ENCODE measurements at regions not wholly inside any gene's neighbourhood (a gene's known extent, or its start where the extent isn't known, plus 50 kb on each side); places are given as distances from the start of the nearest gene placed in this dataset.

DNA sequence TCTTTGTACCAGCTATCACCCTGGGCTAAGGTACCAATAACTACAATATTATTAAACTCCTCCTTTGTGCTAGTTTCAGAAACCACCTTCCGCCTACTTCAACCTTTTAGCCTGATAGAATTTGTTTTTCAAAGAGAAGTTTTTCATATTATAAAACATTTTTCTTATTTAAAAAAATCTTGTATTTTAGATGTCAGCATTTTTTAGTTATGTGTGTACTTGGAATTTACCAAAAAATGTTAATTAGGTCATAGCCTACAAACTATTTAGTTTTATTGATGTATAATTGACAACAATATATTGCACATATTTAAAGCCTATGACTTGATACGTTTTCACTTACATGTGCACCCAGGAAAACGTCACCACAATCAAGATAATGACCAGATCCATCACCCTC is 1097.6 kb downstream of the JRKL start:
- intact Hi-C loops (cut with DNase I): no loop called here
- Histone ChIP-seq H3K27ac (ENCODE audit: low read length) (no peak overlapping the region), H3K4me3 (ENCODE audit: low read length) (no peak overlapping the region), H3K27me3 (ENCODE audit: control insufficient read depth, insufficient read depth) (no peaks in the 10 kb centered on the region), H3K9me3 (ENCODE audit: control insufficient read depth, low read length) (no peaks in the 10 kb centered on the region), H3K4me1 (ENCODE audit: control insufficient read depth, insufficient read depth, low read length) (no peaks in the 10 kb centered on the region)
- DNase-seq: no peak
- WGBS: 60% methylated on average over 3 of the region's 3 CpGs
- ATAC-seq: no peak

DNA sequence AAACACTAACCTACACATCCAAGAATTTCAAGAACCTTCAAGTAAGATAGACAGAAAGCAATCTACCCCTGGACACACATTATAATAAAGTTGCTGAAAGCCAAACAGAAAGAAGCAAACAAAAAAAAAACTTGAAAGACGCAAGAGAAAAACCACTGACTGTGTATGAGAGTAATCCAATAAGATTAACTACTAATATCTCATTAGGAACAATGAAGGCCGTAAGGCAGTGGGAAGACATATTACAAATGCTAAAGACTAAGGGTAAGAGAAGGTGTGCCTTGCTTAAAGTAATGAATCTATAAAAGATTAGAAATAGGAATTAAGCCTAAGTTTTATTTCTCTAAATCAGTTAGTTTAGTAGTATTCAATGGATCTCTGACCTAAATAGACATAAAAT is 1109.1 kb downstream of the JRKL start:
- Histone ChIP-seq H3K27ac (ENCODE audit: low read length) (no peak overlapping the region), H3K4me3 (ENCODE audit: low read length) (no peak overlapping the region), H3K4me1 (ENCODE audit: control insufficient read depth, insufficient read depth, low read length) (no peaks in the 10 kb centered on the region), H3K27me3 (ENCODE audit: control insufficient read depth, insufficient read depth) (no peaks in the 10 kb centered on the region), H3K9me3 (ENCODE audit: control insufficient read depth, low read length) (no peaks in the 10 kb centered on the region)
- intact Hi-C loops (cut with DNase I): no loop called here
- WGBS: 98% methylated on average over 2 of the region's 2 CpGs
- ATAC-seq: no peak
- DNase-seq: no peak

DNA sequence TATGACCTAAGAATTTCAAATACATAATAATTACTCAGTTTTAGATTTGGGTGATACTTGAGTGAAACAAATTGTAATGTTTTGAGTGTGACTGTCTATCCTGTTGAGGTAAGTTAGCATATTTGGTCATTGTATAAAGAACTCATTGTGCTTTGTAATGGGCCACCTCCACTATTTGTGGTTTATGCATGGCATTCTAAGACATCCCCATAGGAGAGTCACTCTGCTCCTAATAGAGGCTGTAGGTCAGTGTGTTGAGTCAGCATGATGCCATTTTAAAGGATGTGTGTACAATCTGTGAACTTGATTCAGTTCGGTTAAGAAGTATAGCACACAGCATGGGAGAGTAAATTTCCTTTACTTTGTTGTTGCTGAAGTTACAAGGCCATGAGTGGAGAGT is 1112.4 kb downstream of the JRKL start:
- DNase-seq: no peak
- 81% methylated on average over 1 of the region's 1 CpG for WGBS
- no peaks in the 10 kb centered on the region for H3K9me3 ChIP-seq (ENCODE audit: control insufficient read depth, low read length)
- H3K27me3 ChIP-seq (ENCODE audit: control insufficient read depth, insufficient read depth): no peaks in the 10 kb centered on the region
- no peak overlapping the region for H3K27ac ChIP-seq (ENCODE audit: low read length)
- intact Hi-C loops (cut with DNase I): no loop called here
- H3K4me1 ChIP-seq (ENCODE audit: control insufficient read depth, insufficient read depth, low read length): no peaks in the 10 kb centered on the region
- ATAC-seq: no peak
- H3K4me3 ChIP-seq (ENCODE audit: low read length): no peak overlapping the region

DNA sequence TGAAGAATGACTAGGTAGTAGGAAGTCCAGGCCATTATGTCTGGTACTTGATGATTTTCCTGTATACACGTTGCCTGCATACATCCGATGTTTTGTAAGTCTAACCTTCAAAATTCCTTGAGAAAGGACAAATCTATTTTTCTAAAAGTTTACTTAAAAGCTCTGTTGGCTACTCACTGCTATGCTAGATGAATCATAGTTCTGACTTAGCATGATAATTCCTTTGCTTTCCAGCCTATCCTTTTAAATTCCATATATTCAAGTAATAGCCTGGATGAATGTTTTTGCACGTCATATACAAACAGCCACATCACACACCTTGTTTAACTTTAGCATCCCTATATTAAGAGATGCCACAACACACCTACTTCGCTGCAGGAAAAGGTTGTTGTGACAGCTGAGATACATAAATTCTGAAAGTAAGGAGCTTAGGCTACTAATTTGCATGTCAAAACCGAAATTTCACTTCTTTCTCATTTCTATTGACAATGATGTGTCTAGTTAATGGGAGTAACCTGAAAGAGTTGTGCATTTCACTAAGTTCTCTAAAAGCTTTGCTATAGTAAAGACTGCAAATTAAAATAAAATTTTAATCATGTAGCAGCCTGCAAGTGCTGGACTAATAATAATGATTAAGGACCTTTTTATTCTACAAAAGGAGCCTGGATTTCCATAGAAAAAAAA is 1116.4 kb downstream of the JRKL start:
- no peaks in the 10 kb centered on the region for H3K4me1 ChIP-seq (ENCODE audit: control insufficient read depth, insufficient read depth, low read length)
- intact Hi-C loops (cut with DNase I): no loop called here
- H3K4me3 ChIP-seq (ENCODE audit: low read length): no peak overlapping the region
- H3K27ac ChIP-seq (ENCODE audit: low read length): no peak overlapping the region
- ATAC-seq (no peak), DNase-seq (no peak)
- no peaks in the 10 kb centered on the region for H3K27me3 ChIP-seq (ENCODE audit: control insufficient read depth, insufficient read depth)
- WGBS: 71% methylated on average over 5 of the region's 5 CpGs
- H3K9me3 ChIP-seq (ENCODE audit: control insufficient read depth, low read length): no peaks in the 10 kb centered on the region

DNA sequence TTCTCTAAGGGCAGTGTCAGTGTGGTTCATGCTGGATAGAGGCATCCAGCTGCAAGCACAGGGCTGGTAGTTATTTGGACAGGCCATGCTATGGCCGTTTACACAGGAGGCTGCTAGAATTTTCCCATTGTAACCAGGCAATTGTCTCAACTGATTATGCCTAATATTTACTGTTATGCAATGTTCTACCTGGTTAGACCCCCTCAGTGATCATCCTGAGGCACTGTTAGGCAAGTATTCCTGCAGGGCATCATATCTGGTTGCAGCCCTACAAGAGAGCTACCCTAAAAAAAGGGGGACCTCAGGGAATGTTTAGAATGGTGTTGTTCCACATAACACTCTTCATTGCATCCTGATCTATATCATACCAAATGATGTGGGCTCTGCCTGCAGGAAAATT is 1124.6 kb downstream of the JRKL start:
- Histone ChIP-seq H3K9me3 (ENCODE audit: control insufficient read depth, low read length) (no peaks in the 10 kb centered on the region), H3K27me3 (ENCODE audit: control insufficient read depth, insufficient read depth) (no peaks in the 10 kb centered on the region), H3K4me3 (ENCODE audit: low read length) (no peak overlapping the region), H3K27ac (ENCODE audit: low read length) (no peak overlapping the region), H3K4me1 (ENCODE audit: control insufficient read depth, insufficient read depth, low read length) (no peaks in the 10 kb centered on the region)
- ATAC-seq: no peak
- DNase-seq: no peak
- 51% methylated on average over 1 of the region's 1 CpG for WGBS
- intact Hi-C loops (cut with DNase I): no loop called here

DNA sequence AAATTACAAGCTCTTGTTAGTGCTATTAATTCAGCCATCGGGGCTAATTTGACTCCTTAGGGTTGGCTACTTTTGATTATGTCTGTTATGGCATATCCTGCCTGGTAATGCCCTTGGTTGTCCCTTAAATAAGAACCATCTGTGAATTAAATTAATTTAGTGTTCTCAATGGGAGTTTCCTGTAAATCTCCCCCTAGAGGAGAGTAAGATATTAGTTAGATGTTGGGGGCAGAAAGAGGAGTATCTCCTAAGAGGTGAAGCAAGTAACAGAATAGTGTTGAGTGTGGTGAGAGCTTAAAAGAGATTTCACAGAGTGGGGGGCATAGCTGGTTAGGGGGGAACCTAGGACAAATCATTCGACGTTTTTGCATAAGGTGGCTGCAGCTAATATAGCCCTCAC is 1126.9 kb downstream of the JRKL start:
- no peaks in the 10 kb centered on the region for H3K4me1 ChIP-seq (ENCODE audit: control insufficient read depth, insufficient read depth, low read length)
- WGBS: 71% methylated on average over 3 of the region's 3 CpGs
- intact Hi-C loops (cut with DNase I): no loop called here

DNA sequence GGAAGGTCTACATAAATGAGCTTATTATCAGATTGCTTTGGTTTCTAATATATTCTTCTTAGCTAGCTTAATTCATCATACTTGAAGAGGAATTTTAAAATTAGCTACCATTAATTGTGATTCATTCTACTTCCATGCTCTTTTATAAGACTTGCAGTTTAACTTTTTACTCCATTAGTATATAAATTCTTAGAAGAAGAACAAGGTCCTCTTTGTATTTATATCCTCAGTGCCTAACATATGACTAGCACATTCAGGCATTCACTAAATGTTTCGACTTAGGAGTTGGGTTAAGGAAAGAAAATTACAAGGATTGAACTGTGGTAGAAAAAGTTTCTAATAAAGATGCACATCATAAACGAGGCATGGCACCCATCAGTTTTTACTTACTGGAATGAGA is 1135.5 kb downstream of the JRKL start:
- WGBS: 53% methylated on average over 2 of the region's 2 CpGs
- Histone ChIP-seq H3K27ac (ENCODE audit: low read length) (no peak overlapping the region), H3K4me1 (ENCODE audit: control insufficient read depth, insufficient read depth, low read length) (no peaks in the 10 kb centered on the region), H3K27me3 (ENCODE audit: control insufficient read depth, insufficient read depth) (no peaks in the 10 kb centered on the region), H3K4me3 (ENCODE audit: low read length) (no peak overlapping the region), H3K9me3 (ENCODE audit: control insufficient read depth, low read length) (no peaks in the 10 kb centered on the region)
- ATAC-seq (no peak), DNase-seq (no peak)
- intact Hi-C loops (cut with DNase I): no loop called here

More for the DNA sequence above, 1126.9 kb downstream of the JRKL start:
- Histone ChIP-seq H3K27ac (ENCODE audit: low read length) (no peak overlapping the region), H3K27me3 (ENCODE audit: control insufficient read depth, insufficient read depth) (no peaks in the 10 kb centered on the region), H3K4me3 (ENCODE audit: low read length) (no peak overlapping the region), H3K9me3 (ENCODE audit: control insufficient read depth, low read length) (no peaks in the 10 kb centered on the region)
- no peak for ATAC-seq
- DNase-seq: no peak

DNA sequence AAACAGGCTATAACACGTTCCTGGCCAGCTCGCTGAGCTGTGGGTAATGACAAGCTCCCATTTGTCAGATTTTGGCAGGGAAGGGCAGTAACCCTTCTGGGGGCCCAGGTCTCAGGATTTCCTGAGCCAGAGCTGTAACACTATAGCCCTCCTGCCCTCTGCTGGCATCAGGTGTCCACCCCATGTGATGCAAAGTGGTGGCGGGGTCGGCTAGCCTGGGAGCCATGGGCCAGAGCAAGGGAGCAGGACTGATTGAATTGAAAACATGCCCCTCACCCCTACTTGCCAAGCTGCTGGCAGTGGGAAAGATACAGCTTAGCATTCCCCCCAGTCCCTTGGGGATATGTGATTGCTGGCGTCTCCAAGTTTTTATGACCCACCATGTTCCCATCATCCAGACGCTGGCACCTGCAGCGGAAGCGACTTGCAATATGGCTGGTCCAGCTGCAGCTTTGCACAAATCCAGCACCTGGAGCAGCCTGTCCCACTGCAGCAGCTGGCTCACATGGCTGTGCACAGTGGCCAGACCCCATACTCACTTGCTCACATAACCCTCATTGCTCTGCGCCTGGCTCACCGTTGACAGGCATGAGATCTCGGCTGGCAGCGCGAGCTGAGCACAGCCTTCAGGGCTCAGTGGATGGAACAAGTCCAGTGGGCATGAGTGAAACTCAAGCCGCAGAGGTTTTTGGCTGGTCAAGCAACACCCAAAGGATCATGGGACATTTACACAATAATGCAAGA is 1147.8 kb downstream of the JRKL start:
- Histone ChIP-seq H3K27ac (ENCODE audit: low read length) (no peak overlapping the region), H3K27me3 (ENCODE audit: control insufficient read depth, insufficient read depth) (no peaks in the 10 kb centered on the region), H3K9me3 (ENCODE audit: control insufficient read depth, low read length) (no peaks in the 10 kb centered on the region), H3K4me3 (ENCODE audit: low read length) (no peak overlapping the region), H3K4me1 (ENCODE audit: control insufficient read depth, insufficient read depth, low read length) (no peaks in the 10 kb centered on the region)
- ATAC-seq (no peak), DNase-seq (peak in 2 of 3 donors; percentile 15 to 44)
- WGBS: 95% methylated on average over 14 of the region's 14 CpGs
- intact Hi-C loops (cut with DNase I): no loop called here

DNA sequence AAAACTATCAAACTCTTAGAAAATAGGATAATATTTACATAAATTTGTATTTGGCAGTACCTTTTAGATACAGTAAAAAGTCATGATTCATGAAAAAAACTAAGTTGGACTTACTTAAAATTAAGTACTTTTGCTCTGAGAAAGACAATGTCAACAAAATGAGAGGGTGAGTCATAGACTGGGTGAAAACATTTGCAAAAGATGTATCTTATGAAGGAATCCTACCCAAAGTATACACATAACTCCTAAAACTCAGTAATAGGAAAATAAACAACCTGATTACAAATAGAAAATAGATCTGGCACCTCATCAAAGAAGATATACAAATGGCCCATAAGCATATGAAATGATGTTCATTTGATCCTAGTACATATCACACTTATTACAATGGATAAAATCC is 1154.6 kb downstream of the JRKL start:
- DNase-seq (no peak), ATAC-seq (no peak)
- H3K27ac ChIP-seq (ENCODE audit: low read length): no peak overlapping the region
- H3K9me3 ChIP-seq (ENCODE audit: control insufficient read depth, low read length): peaks cover 1% of the 10 kb centered on the region
- intact Hi-C loops (cut with DNase I): no loop called here
- no peaks in the 10 kb centered on the region for H3K27me3 ChIP-seq (ENCODE audit: control insufficient read depth, insufficient read depth)
- no peaks in the 10 kb centered on the region for H3K4me1 ChIP-seq (ENCODE audit: control insufficient read depth, insufficient read depth, low read length)
- no peak overlapping the region for H3K4me3 ChIP-seq (ENCODE audit: low read length)

DNA sequence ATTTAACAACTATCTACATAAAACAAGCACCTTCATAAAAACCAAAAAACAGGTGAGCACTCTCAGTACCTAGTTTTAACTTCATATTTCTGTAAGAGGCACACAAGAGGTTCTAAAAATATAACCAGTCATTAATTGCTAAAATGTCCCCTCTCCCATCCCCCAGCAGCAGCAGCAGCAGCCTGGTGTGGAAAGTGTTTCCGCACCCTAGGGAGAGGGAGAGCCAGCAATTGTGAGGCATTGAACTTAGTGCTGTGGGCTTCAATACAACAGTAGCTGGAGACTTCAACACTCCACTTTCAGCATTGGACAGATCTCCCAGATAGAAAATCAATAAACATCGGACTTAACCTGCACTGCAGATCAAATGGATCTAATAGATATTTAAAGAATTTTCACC is 1158.5 kb downstream of the JRKL start:
- intact Hi-C loops (cut with DNase I): no loop called here
- WGBS: 91% methylated on average over 2 of the region's 2 CpGs
- Histone ChIP-seq H3K27me3 (ENCODE audit: control insufficient read depth, insufficient read depth) (no peaks in the 10 kb centered on the region), H3K4me3 (ENCODE audit: low read length) (no peak overlapping the region), H3K4me1 (ENCODE audit: control insufficient read depth, insufficient read depth, low read length) (no peaks in the 10 kb centered on the region), H3K27ac (ENCODE audit: low read length) (no peak overlapping the region), H3K9me3 (ENCODE audit: control insufficient read depth, low read length) (no peaks in the 10 kb centered on the region)
- ATAC-seq (no peak), DNase-seq (no peak)

DNA sequence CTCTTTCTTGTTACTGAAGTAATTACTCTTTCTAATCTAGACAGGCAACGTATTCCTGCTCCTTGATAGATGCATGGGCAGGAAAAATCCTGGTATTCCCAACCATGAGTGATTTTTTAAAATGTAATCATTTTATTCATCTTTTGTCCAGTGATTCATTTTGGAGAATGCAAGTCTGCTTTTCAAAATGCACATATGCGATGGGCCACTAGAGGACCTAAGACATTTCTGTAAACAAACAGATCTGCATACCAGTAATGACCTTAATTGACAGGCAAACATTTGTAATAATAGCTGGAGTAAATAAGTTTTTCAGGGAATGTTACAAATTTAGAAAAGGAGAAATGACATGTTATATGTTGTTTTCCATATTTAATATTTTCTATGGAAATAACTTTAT is 1167.6 kb downstream of the JRKL start:
- H3K27ac ChIP-seq (ENCODE audit: low read length): no peak overlapping the region
- no peak overlapping the region for H3K4me3 ChIP-seq (ENCODE audit: low read length)
- ATAC-seq (no peak), DNase-seq (no peak)
- H3K9me3 ChIP-seq (ENCODE audit: control insufficient read depth, low read length): no peaks in the 10 kb centered on the region
- intact Hi-C loops (cut with DNase I): no loop called here
- no peaks in the 10 kb centered on the region for H3K27me3 ChIP-seq (ENCODE audit: control insufficient read depth, insufficient read depth)
- 64% methylated on average over 2 of the region's 2 CpGs for WGBS
- H3K4me1 ChIP-seq (ENCODE audit: control insufficient read depth, insufficient read depth, low read length): no peaks in the 10 kb centered on the region

All from right cardiac atrium (tissue), 5 donors.